ENCODE measurements at regions not wholly inside any gene's neighbourhood (a gene's known extent, or its start where the extent isn't known, plus 50 kb on each side); places are given as distances from the start of the nearest gene placed in this dataset.

- TF ChIP-seq POLR2A (IDR thresholded peaks at IDR 0.05) (no peak), CTCF (IDR thresholded peaks at IDR 0.05) (no peak), POLR2AphosphoS5 (IDR thresholded peaks at IDR 0.05) (no peak), EP300 (IDR thresholded peaks at IDR 0.05) (no peak)
These were observed 1098.7 kb upstream of the NUDT12 start for GRCh38 chr5:104661256-104661655.

Measured in stomach (tissue), 4 donors.